K562 (cell line): ENCODE measurements at regions not wholly inside any gene's neighbourhood (a gene's known extent, or its start where the extent isn't known, plus 50 kb on each side); places are given as distances from the start of the nearest gene placed in this dataset.

Source experiments
- ATAC-seq: fragments of 200-7000 bp; cut with Tn5 transposase; 3 replicates; pipeline ENCODE4 v1.9.1; 2020; ENCODE audit warnings: moderate library complexity
- BruUV-seq: library from RNA; stranded (reverse); fragments of 400-500 nt; replicated peaks from 2 replicates; lab custom pipeline; 2021; lab: Mats Ljungman, UMichigan
- CTCF ChIA-PET: fragments of 300-600 bp; formaldehyde crosslinking; extraction: SDS; loops from one replicate; lab custom pipeline; 2021; ENCODE audit warnings: low intra/inter-chr PET ratio; lab: Yijun Ruan, JAX
- POLR2A ChIA-PET: fragments of 300-600, 350-650 bp; sonication (Branson Sonifier 250); formaldehyde crosslinking; extraction: SDS; loops from one replicate; lab custom pipeline; 2021; ENCODE audit warnings: antibody characterized with exemption, inconsistent platforms; lab: Yijun Ruan, JAX
- DNase-seq, 4 experiments: peaks; one replicate each; pipeline versions ENCODE4 v3.0.0 to v3.0.0-alpha.2; 2011 to 2018; ENCODE audit warnings: low spot score in 3 of 4, mixed read lengths in 3 of 4; ENCODE audit errors: extremely low read depth in 1 of 4
- FAIRE-seq: peaks from 2 replicates; lab custom pipeline; 2011; peaks lifted over from hg19 to GRCh38; lab: Jason Lieb, UNC
- H2AFZ ChIP-seq: 2 replicates; pipeline ENCODE4 v1.6.0; 2011; ENCODE audit warnings: low read depth, low read length, control low read depth, inconsistent platforms
- H3K27ac ChIP-seq: fragments of 200-600 bp; 3 replicates; pipeline ENCODE4 v1.8.0; 2011; ENCODE audit warnings: low read depth, mild to moderate bottlenecking, control low read depth, inconsistent platforms, low read length, moderate library complexity, mixed read lengths; ENCODE audit errors: extremely low read depth
- H3K27me3 ChIP-seq, 2 experiments: fragments of 300-600 bp in 1 of 2; 2 replicates in 1 of 2; 3 replicates in 1 of 2; pipeline versions ENCODE4 v1.6.0 to v1.8.0; 2011; ENCODE audit warnings: inconsistent platforms in 2 of 2, low read length in 2 of 2, mild to moderate bottlenecking in 1 of 2, mixed read lengths in 1 of 2, moderate library complexity in 1 of 2; ENCODE audit not compliant: control insufficient read depth in 2 of 2, insufficient read depth in 2 of 2
- H3K36me3 ChIP-seq: fragments of 300-600 bp; 3 replicates; pipeline ENCODE4 v1.8.0; 2011; ENCODE audit warnings: mild to moderate bottlenecking, low read length, inconsistent platforms; ENCODE audit not compliant: control insufficient read depth, insufficient read depth
- H3K4me1 ChIP-seq, 2 experiments: fragments of 200-600 bp in 1 of 2; replicated peaks in 1 of 2; 2 replicates in 1 of 2; 3 replicates in 1 of 2; pipeline versions ENCODE4 v1.5.1 to v1.8.0; 2011; ENCODE audit warnings: inconsistent platforms in 2 of 2, low read length in 2 of 2, mild to moderate bottlenecking in 1 of 2, mixed read lengths in 1 of 2, moderate library complexity in 1 of 2; ENCODE audit not compliant: control insufficient read depth in 2 of 2, insufficient read depth in 2 of 2
- H3K4me2 ChIP-seq: 2 replicates; pipeline ENCODE4 v1.6.1; 2011; ENCODE audit warnings: low read length, control low read depth, inconsistent platforms, mixed read lengths; ENCODE audit not compliant: insufficient read depth
- H3K4me3 ChIP-seq: fragments of 200-600 bp; sonication (generic), shearing (Covaris generic); 2 replicates; pipeline ENCODE4 v1.5.1; 2016; ENCODE audit warnings: control low read depth, inconsistent platforms
- H3K79me2 ChIP-seq: fragments of 200-600 bp; 3 replicates; pipeline ENCODE4 v1.8.0; 2011; ENCODE audit warnings: low read length, inconsistent platforms; ENCODE audit not compliant: control insufficient read depth, insufficient read depth
- H3K9ac ChIP-seq, 2 experiments: 2 replicates each; pipeline versions ENCODE4 v1.6.0 to v1.6.1; 2011; ENCODE audit warnings: low read depth in 2 of 2, low read length in 2 of 2, control low read depth in 1 of 2, inconsistent platforms in 1 of 2, mild to moderate bottlenecking in 1 of 2, mixed read lengths in 1 of 2; ENCODE audit not compliant: insufficient read depth in 1 of 2
- H3K9me1 ChIP-seq: one replicate; pipeline ENCODE4 v1.6.0; 2011; ENCODE audit warnings: inconsistent platforms, mild to moderate bottlenecking, low read length, moderate library complexity; ENCODE audit not compliant: control insufficient read depth, insufficient read depth
- H3K9me3 ChIP-seq: replicated peaks from 2 replicates; pipeline ENCODE4 v1.5.1; 2011; ENCODE audit warnings: low read depth, low read length, inconsistent platforms; ENCODE audit not compliant: control insufficient read depth, insufficient read depth
- H4K20me1 ChIP-seq: replicated peaks from 2 replicates; pipeline ENCODE4 v1.6.1; 2011; ENCODE audit warnings: low read length, inconsistent platforms, mixed read lengths; ENCODE audit not compliant: control insufficient read depth, insufficient read depth
- ZKSCAN1 ChIP-seq: fragments of 150-350 bp; IDR thresholded peaks from 2 replicates; pipeline ENCODE4 v1.6.1; 2016; ENCODE audit warnings: low read depth, low read length
- ZNF507 ChIP-seq: conservative IDR thresholded peaks from 2 replicates; pipeline ENCODE4 v1.6.1; 2017; ENCODE audit warnings: missing genetic modification characterization, missing compliant biosample characterization
- ZNF584 ChIP-seq: fragments of 200-800 bp; sonication (Bioruptor generic); IDR thresholded peaks from 2 replicates; pipeline ENCODE4 v1.6.1; 2016; ENCODE audit warnings: low read depth, mild to moderate bottlenecking, missing genetic modification characterization, missing compliant biosample characterization
- WGBS: fragments of 100-300 bp; shearing (Covaris generic); methylation state at CpG from one replicate; pipeline ENCODE4 v1.1.6; 2016; ENCODE audit warnings: low coverage, mixed read lengths; ENCODE audit not compliant: insufficient coverage; ENCODE audit errors: missing lambda C conversion rate; 5-methylcytosine and 5-hydroxymethylcytosine counted together
- in situ Hi-C: fragments of 300-500 bp; cut with MboI; formaldehyde crosslinking; loops from 4 replicates; pipeline ENCODE4 v1.15.0; 2018; ENCODE audit warnings: inconsistent platforms, mixed read lengths
- intact Hi-C: fragments of 100-400 bp; cut with micrococcal nuclease; formaldehyde crosslinking; loops from 2 replicates; pipeline ENCODE4 v1.14.2; 2022
- TF ChIP-seq, protein P1 (sequence below): IDR thresholded peaks from 2 replicates; pipeline ENCODE4 v1.6.1; 2014; ENCODE audit warnings: antibody characterized with exemption
- TF ChIP-seq, protein P2 (sequence below), 2 experiments: fragments of 450-650 bp in 1 of 2; sonication (generic) in 1 of 2; formaldehyde crosslinking in 1 of 2; IDR thresholded peaks; 2 replicates each; pipeline versions ENCODE4 v1.7.1 to v1.9.0; 2016 to 2022; ENCODE audit warnings: inconsistent platforms in 1 of 2, mild to moderate bottlenecking in 1 of 2, missing genetic modification reagents in 1 of 2

DNA sequence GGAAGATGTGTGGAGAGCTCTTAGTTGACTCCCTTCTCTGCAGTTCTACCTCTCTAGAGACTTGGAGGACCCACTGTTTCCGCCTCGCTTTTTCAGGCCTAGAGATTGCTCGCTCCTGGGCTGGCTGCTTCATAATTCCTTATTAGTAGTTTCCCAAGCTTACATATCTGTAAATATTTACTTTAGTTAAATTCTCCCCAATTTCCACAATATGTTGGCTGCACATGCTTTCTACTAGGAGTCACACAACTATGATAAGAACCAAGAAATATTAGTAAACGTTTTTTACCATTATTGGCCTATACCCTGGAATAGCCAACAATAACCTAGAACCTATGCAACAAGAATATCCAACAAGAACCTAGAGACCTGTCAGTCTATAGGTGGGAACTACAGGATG is 129.0 kb upstream of the RUNX1 start:
- intact Hi-C loops, result no loop called here
- no peak overlapping the region for H3K4me2 ChIP-seq
- DNase-seq (no peak), ATAC-seq (no peak), FAIRE-seq (no peak)
- H3K4me3 ChIP-seq, result no peak overlapping the region
- ChIA-PET POLR2A (interaction anchor here (0.8 to 0.9 kb wide), 2 partner anchors 10 to 151 kb away, joined by 3 read pairs; no protein-coding TSS in a partner anchor), CTCF (no interaction called here)
- no peaks in the 10 kb centered on the region for H3K36me3 ChIP-seq
- no peak overlapping the region for H3K27ac ChIP-seq
- no peaks in the 10 kb centered on the region for H4K20me1 ChIP-seq
- H3K9me1 ChIP-seq, result no peaks in the 10 kb centered on the region
- WGBS, result 41% methylated on average over 4 of the region's 4 CpGs
- no peaks in the 10 kb centered on the region for H3K27me3 ChIP-seq
- in situ Hi-C loops, result no loop called here
- H3K4me1 ChIP-seq, result no peaks in the 10 kb centered on the region
- no peak overlapping the region for H2AFZ ChIP-seq
- no peak overlapping the region for H3K9ac ChIP-seq
- TF ChIP-seq, protein P1, sequence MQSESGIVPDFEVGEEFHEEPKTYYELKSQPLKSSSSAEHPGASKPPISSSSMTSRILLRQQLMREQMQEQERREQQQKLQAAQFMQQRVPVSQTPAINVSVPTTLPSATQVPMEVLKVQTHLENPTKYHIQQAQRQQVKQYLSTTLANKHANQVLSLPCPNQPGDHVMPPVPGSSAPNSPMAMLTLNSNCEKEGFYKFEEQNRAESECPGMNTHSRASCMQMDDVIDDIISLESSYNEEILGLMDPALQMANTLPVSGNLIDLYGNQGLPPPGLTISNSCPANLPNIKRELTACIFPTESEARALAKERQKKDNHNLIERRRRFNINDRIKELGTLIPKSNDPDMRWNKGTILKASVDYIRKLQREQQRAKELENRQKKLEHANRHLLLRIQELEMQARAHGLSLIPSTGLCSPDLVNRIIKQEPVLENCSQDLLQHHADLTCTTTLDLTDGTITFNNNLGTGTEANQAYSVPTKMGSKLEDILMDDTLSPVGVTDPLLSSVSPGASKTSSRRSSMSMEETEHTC, result no peak
- TF ChIP-seq ZNF507 (tag) (no peak), ZNF584 (CRISPR knock-in tag) (no peak)
- no TSS peak for BruUV-seq
- no peaks in the 10 kb centered on the region for H3K9me3 ChIP-seq
- H3K79me2 ChIP-seq, result no peaks in the 10 kb centered on the region

DNA sequence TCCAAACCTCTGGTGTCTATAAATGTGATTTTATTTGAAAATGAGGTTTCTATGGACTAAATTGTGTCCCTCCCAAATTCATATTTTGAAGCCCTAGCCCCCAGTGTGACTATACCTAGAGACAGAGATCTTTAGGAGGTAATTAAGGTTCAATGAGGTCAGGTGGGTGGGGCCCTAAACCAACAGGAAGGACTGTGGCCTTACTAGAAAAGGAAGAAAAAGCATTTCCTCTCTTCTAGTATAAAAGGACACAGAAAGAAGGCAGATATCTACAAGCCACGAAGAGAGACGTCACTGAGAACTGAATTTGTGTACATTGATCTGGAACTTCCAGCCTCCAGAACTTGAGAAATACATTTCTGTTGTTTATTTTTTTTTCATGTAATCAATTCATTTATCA is 123.1 kb upstream of the RUNX1 start:
- H3K36me3 ChIP-seq, result no peaks in the 10 kb centered on the region
- H3K9me1 ChIP-seq, result no peaks in the 10 kb centered on the region
- no peak overlapping the region for H3K4me3 ChIP-seq
- no peak overlapping the region for H3K9ac ChIP-seq
- no peak overlapping the region for H3K4me2 ChIP-seq
- POLR2A ChIA-PET, result no interaction called here
- in situ Hi-C loops (no loop called here), intact Hi-C loops (no loop called here)
- peaks cover 0 to 15% of the 10 kb centered on the region in 2 experiments; a peak in 3 of 5 replicates for H3K4me1 ChIP-seq
- H3K9me3 ChIP-seq, result no peaks in the 10 kb centered on the region
- WGBS, result 7% methylated on average over 2 of the region's 2 CpGs
- peak overlapping the region; percentile 75 for H2AFZ ChIP-seq
- DNase-seq, result no peak
- no peaks in the 10 kb centered on the region for H3K27me3 ChIP-seq
- no peak for FAIRE-seq
- CTCF ChIA-PET, result no interaction called here
- H3K79me2 ChIP-seq, result no peaks in the 10 kb centered on the region
- H4K20me1 ChIP-seq, result no peaks in the 10 kb centered on the region
- ATAC-seq, result no peak
- no peak overlapping the region for H3K27ac ChIP-seq
- no TSS peak for BruUV-seq
- TF ChIP-seq, protein P2, sequence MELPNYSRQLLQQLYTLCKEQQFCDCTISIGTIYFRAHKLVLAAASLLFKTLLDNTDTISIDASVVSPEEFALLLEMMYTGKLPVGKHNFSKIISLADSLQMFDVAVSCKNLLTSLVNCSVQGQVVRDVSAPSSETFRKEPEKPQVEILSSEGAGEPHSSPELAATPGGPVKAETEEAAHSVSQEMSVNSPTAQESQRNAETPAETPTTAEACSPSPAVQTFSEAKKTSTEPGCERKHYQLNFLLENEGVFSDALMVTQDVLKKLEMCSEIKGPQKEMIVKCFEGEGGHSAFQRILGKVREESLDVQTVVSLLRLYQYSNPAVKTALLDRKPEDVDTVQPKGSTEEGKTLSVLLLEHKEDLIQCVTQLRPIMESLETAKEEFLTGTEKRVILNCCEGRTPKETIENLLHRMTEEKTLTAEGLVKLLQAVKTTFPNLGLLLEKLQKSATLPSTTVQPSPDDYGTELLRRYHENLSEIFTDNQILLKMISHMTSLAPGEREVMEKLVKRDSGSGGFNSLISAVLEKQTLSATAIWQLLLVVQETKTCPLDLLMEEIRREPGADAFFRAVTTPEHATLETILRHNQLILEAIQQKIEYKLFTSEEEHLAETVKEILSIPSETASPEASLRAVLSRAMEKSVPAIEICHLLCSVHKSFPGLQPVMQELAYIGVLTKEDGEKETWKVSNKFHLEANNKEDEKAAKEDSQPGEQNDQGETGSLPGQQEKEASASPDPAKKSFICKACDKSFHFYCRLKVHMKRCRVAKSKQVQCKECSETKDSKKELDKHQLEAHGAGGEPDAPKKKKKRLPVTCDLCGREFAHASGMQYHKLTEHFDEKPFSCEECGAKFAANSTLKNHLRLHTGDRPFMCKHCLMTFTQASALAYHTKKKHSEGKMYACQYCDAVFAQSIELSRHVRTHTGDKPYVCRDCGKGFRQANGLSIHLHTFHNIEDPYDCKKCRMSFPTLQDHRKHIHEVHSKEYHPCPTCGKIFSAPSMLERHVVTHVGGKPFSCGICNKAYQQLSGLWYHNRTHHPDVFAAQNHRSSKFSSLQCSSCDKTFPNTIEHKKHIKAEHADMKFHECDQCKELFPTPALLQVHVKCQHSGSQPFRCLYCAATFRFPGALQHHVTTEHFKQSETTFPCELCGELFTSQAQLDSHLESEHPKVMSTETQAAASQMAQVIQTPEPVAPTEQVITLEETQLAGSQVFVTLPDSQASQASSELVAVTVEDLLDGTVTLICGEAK (IDR thresholded peaks at IDR 0.05), result 0 out of 2 replicates have a peak, but pooled peaks have one; percentile 29
- TF ChIP-seq, protein P2 (CRISPR knock-in tag; IDR thresholded peaks at IDR 0.05), result no peak
- 0 out of 2 replicates have a peak, but pooled peaks have one; percentile 35 for TF ChIP-seq ZKSCAN1
